ENCODE measurements at regions not wholly inside any gene's neighbourhood (a gene's known extent, or its start where the extent isn't known, plus 50 kb on each side); places are given as distances from the start of the nearest gene placed in this dataset.
A peak's percentile ranks its signal among the peaks of the same experiment; 100 is the strongest.

DNA sequence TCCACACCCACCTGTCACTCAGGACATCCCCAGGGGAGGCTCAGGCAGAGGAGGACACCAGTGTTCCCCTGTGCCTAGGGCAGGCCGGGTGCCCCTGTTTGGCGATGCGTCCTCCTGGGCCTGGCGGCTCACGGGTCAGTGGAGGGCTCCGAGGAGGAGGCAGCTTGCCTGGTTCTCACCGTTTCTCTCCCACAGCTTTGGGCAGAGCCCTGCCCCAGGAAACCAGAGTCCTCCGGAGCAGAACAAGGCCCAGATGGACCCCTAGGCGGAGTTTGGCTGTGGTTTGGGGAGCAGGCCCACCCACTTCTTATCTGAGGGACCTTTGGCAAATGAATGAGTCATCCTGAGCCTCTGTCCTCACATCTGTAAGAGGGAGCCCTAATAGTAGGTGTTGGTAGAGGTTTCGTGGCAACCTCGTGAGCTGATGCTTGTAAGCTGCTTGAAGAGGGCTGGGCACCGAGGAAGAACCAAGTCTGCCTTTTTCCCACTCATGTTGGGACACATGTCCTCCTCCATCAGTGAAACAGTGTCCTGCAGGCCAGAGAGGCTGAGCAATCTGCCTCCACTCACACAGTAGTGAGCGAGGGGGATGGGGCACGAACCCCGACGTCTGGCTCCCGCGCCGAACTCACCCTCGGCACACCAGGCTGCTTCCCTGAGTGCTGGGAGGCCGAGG, 247.0 kb upstream of the CIBAR2 start:
- no peaks in the 10 kb centered on the region for H3K4me1 ChIP-seq (ENCODE audit: control insufficient read depth in 1 of 2, insufficient read depth in 2 of 2, low read length in 2 of 2)
- no peak for DNase-seq
- no peaks in the 10 kb centered on the region for H3K9me3 ChIP-seq (replicated peaks in 1 of 2; ENCODE audit: control insufficient read depth in 1 of 2, insufficient read depth in 1 of 2, low read length in 2 of 2)
- no peak for TF ChIP-seq CTCF (IDR thresholded peaks at IDR 0.05)
- no peak overlapping the region for H2AFZ ChIP-seq (ENCODE audit: insufficient read depth, low read depth, low read length, poor library complexity, severe bottlenecking)
- H3K9ac ChIP-seq (ENCODE audit: insufficient read depth, low read length, poor library complexity, severe bottlenecking), result no peak overlapping the region
- H3K4me1 Mint-ChIP-seq, result no peaks in the 10 kb centered on the region
- no peak overlapping the region for H3K4me2 ChIP-seq (replicated peaks; ENCODE audit: extremely low read depth, low read length, poor library complexity, severe bottlenecking)
- H3K36me3 ChIP-seq (replicated peaks in 1 of 2; ENCODE audit: control insufficient read depth in 1 of 2, insufficient read depth in 2 of 2, low read length in 2 of 2), result no peaks in the 10 kb centered on the region
- peaks cover 0 to 5% (median under 1%) of the 10 kb centered on the region in 7 donors for H3K9me3 Mint-ChIP-seq
- H3K36me3 Mint-ChIP-seq, result no peaks in the 10 kb centered on the region
- no peak overlapping the region for H3K4me3 Mint-ChIP-seq
- H3K27ac Mint-ChIP-seq, result peak overlapping the region in 1 of 7 donors; percentile 31
- no peaks in the 10 kb centered on the region for H4K20me1 ChIP-seq (ENCODE audit: insufficient read depth, low read length)
- WGBS (ENCODE audit: insufficient coverage), result 93% methylated on average over 15 of the region's 21 CpGs
- H3K79me2 ChIP-seq (ENCODE audit: insufficient read depth, low read length), result no peaks in the 10 kb centered on the region
- peaks cover 2 to 8% (median 3%) of the 10 kb centered on the region in 3 donors for H3K27me3 Mint-ChIP-seq (ENCODE audit: low read depth in 3 of 3)
- no peaks in the 10 kb centered on the region for H3K27me3 ChIP-seq (ENCODE audit: control insufficient read depth in 2 of 2, insufficient read depth in 2 of 2, low read length in 2 of 2)
- intact Hi-C loops (cut with micrococcal nuclease), result no loop called here
- H3K4me3 ChIP-seq (replicated peaks in 1 of 3; ENCODE audit: low read depth in 2 of 3, low read length in 3 of 3), result no peak overlapping the region
- no peak overlapping the region for H3K27ac ChIP-seq (ENCODE audit: low read depth in 1 of 2, low read length in 2 of 2)

DNA sequence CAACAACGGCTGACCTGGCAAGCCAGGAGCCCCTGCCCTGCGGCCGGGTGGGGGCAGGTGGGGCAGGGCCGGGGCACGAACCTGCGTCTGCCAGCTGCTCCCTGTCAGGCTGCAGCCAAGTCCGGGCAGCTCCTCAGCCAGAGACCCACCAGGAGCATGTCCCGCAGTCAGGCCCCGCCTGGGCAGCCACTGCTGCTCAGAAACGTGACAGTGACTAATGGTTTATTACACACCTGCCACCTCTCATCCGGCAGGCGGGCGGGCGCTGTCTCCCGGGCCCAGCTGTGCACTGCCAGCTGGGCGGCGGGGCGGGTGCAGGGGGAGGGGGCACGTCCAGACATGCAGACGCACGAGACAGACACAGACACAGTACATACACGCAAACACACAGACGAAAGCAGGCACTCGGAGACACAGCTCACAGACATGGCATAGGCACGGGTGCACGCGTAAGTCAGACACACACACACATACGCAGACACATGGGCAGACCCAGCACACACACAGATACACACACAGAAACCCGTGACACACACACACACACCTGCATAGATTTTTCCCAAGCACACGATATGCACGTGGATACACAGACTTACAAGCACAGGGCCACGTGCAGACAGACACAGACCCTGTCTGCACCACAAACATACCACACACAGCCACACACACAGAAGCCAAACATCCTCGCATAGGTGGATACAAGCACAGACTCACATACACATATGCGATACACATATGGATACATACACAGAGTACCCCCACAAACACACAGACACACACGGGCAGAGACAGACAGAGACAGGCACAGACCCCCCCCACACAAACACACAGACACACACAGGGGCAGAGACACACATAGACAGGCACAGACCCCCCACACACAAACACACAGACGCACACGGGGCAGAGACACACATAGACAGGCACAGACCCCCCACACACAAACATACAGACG, 248.3 kb upstream of the CIBAR2 start:
- Mint-ChIP-seq H3K27ac (no peak overlapping the region), H3K4me3 (no peak overlapping the region), H3K36me3 (no peaks in the 10 kb centered on the region), H3K9me3 (peaks cover 0 to 5% (median 2%) of the 10 kb centered on the region in 7 donors), H3K27me3 (ENCODE audit: low read depth in 3 of 3) (peaks cover 2 to 4% (median 3%) of the 10 kb centered on the region in 3 donors), H3K4me1 (no peaks in the 10 kb centered on the region)
- 66% methylated on average over 26 of the region's 38 CpGs for WGBS (ENCODE audit: insufficient coverage)
- Histone ChIP-seq H3K9ac (ENCODE audit: insufficient read depth, low read length, poor library complexity, severe bottlenecking) (no peak overlapping the region), H3K79me2 (ENCODE audit: insufficient read depth, low read length) (no peaks in the 10 kb centered on the region), H3K4me3 (replicated peaks in 1 of 3; ENCODE audit: low read depth in 2 of 3, low read length in 3 of 3) (no peak overlapping the region), H3K27ac (ENCODE audit: low read depth in 1 of 2, low read length in 2 of 2) (no peak overlapping the region), H4K20me1 (ENCODE audit: insufficient read depth, low read length) (no peaks in the 10 kb centered on the region), H3K9me3 (replicated peaks in 1 of 2; ENCODE audit: control insufficient read depth in 1 of 2, insufficient read depth in 1 of 2, low read length in 2 of 2) (no peaks in the 10 kb centered on the region), H3K4me2 (replicated peaks; ENCODE audit: extremely low read depth, low read length, poor library complexity, severe bottlenecking) (no peak overlapping the region), H3K4me1 (ENCODE audit: control insufficient read depth in 1 of 2, insufficient read depth in 2 of 2, low read length in 2 of 2) (no peaks in the 10 kb centered on the region), H3K27me3 (ENCODE audit: control insufficient read depth in 2 of 2, insufficient read depth in 2 of 2, low read length in 2 of 2) (no peaks in the 10 kb centered on the region), H2AFZ (ENCODE audit: insufficient read depth, low read depth, low read length, poor library complexity, severe bottlenecking) (no peak overlapping the region), H3K36me3 (replicated peaks in 1 of 2; ENCODE audit: control insufficient read depth in 1 of 2, insufficient read depth in 2 of 2, low read length in 2 of 2) (no peaks in the 10 kb centered on the region)
- intact Hi-C loops (cut with micrococcal nuclease), result no loop called here
- TF ChIP-seq CTCF (IDR thresholded peaks at IDR 0.05), result no peak
- no peak for DNase-seq

Measured in CD14-positive monocyte (primary cell).